ENCODE measurements at regions not wholly inside any gene's neighbourhood (a gene's known extent, or its start where the extent isn't known, plus 50 kb on each side); places are given as distances from the start of the nearest gene placed in this dataset.
"Not testable (repeated sequence)": the region's sequence is repeated elsewhere in the genome, so short reads cannot be mapped to it uniquely, and the experiment has no call there.

DNA sequence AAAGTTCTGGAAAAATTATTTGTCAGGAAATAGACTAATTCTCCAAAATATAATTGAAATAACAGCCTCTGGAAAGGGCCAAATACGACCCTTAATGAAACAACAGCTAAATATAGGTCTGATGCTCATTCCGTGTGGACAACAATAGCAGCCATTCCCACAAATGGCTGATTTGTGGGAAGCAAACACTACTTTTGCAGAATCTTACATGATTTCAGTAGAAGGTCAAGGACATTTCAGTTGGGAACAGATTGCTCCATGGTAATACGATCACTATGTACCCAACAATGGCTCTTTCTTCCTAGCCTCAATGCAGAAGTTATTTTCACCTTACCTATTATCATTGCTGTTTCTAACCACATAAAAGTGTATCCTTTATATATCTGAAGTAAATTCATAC lies 1859.9 kb downstream of the FOXD4L5 start:
- TF ChIP-seq, protein P1, sequence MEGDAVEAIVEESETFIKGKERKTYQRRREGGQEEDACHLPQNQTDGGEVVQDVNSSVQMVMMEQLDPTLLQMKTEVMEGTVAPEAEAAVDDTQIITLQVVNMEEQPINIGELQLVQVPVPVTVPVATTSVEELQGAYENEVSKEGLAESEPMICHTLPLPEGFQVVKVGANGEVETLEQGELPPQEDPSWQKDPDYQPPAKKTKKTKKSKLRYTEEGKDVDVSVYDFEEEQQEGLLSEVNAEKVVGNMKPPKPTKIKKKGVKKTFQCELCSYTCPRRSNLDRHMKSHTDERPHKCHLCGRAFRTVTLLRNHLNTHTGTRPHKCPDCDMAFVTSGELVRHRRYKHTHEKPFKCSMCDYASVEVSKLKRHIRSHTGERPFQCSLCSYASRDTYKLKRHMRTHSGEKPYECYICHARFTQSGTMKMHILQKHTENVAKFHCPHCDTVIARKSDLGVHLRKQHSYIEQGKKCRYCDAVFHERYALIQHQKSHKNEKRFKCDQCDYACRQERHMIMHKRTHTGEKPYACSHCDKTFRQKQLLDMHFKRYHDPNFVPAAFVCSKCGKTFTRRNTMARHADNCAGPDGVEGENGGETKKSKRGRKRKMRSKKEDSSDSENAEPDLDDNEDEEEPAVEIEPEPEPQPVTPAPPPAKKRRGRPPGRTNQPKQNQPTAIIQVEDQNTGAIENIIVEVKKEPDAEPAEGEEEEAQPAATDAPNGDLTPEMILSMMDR (IDR thresholded peaks at IDR 0.05) = not testable (repeated sequence)
- TF ChIP-seq POLR2A (IDR thresholded peaks at IDR 0.05; ENCODE audit: low read depth); EP300 (IDR thresholded peaks at IDR 0.05); POLR2AphosphoS5 (IDR thresholded peaks at IDR 0.05): not testable (repeated sequence)
